A549 (cell line): ENCODE measurements at regions not wholly inside any gene's neighbourhood (a gene's known extent, or its start where the extent isn't known, plus 50 kb on each side); places are given as distances from the start of the nearest gene placed in this dataset.

Experiments
- CTCF ChIP-seq: fragments of >200 bp; sonication (Bioruptor Twin); formaldehyde crosslinking; IDR thresholded peaks from 3 replicates; pipeline ENCODE4 v1.5.1; 2016
- MAZ ChIP-seq: fragments of 150-350 bp; IDR thresholded peaks from 2 replicates; pipeline ENCODE4 v1.6.1; 2014; ENCODE audit warnings: antibody characterized with exemption, low read depth, low read length, borderline replicate concordance
- NPAS2 ChIP-seq: fragments of 250-450 bp; sonication (Bioruptor Pico); IDR thresholded peaks from 2 replicates; pipeline ENCODE4 v1.8.0; 2022; ENCODE audit warnings: mild to moderate bottlenecking, moderate library complexity, borderline replicate concordance
- PHF8 ChIP-seq: fragments of 200-600 bp; sonication (generic); IDR thresholded peaks from 2 replicates; pipeline ENCODE4 v1.6.1; 2016; ENCODE audit warnings: low read depth, mild to moderate bottlenecking, antibody characterized with exemption, moderate library complexity, borderline replicate concordance
- RAD21 ChIP-seq, 2 experiments: fragments of >200 bp in 1 of 2; sonication (Bioruptor Twin) in 1 of 2; formaldehyde crosslinking in 1 of 2; IDR thresholded peaks in 1 of 2; conservative IDR thresholded peaks in 1 of 2; 2 replicates in 1 of 2; 3 replicates in 1 of 2; pipeline ENCODE4 v1.6.1; 2012 to 2018; ENCODE audit warnings: inconsistent platforms in 1 of 2

GRCh38 chr6:85712346-85712745 lies 69.7 kb upstream of the SYNCRIP start:
- TF ChIP-seq CTCF: no peak
- TF ChIP-seq RAD21 (conservative IDR thresholded peaks at IDR 0.05 in 1 of 2, IDR thresholded peaks at IDR 0.05 in 1 of 2): no peak
- no peak for TF ChIP-seq PHF8
- no peak for TF ChIP-seq MAZ
- TF ChIP-seq NPAS2 (CRISPR knock-in tag): no peak
